GM10266 (cell line): ENCODE measurements at regions not wholly inside any gene's neighbourhood (a gene's known extent, or its start where the extent isn't known, plus 50 kb on each side); places are given as distances from the start of the nearest gene placed in this dataset.

Experiments used
- DNase-seq: peaks from one replicate; pipeline ENCODE4 v3.0.0; 2012; ENCODE audit errors: extremely low spot score
- CTCF ChIP-seq: IDR thresholded peaks from 2 replicates; pipeline ENCODE4 v1.5.1; 2012; ENCODE audit warnings: mild to moderate bottlenecking, low read depth; ENCODE audit not compliant: control insufficient read depth, insufficient read depth; ENCODE audit errors: missing control alignments

GRCh38 chr5:124871303-124871702 is 124.9 kb upstream of the ZNF608 start:
- DNase-seq = no peak
- TF ChIP-seq CTCF = no peak

GRCh38 chr5:124872086-124872485 is 125.6 kb upstream of the ZNF608 start:
- no peak for DNase-seq
- TF ChIP-seq CTCF = no peak

- TF ChIP-seq CTCF = no peak
- no peak for DNase-seq
Observed at GRCh38 chr5:124872615-124873014, 126.2 kb upstream of the ZNF608 start.

GRCh38 chr5:124873188-124873587 is 126.7 kb upstream of the ZNF608 start:
- TF ChIP-seq CTCF = no peak
- no peak for DNase-seq

GRCh38 chr5:124873713-124874112 is 127.3 kb upstream of the ZNF608 start:
- no peak for TF ChIP-seq CTCF
- no peak for DNase-seq

GRCh38 chr5:124876566-124876965 is 130.1 kb upstream of the ZNF608 start:
- DNase-seq = no peak
- TF ChIP-seq CTCF = no peak

GRCh38 chr5:124876983-124877382 is 130.5 kb upstream of the ZNF608 start:
- DNase-seq = no peak
- no peak for TF ChIP-seq CTCF
